Glutamatergic neuron (in vitro differentiated cells): ENCODE measurements at regions not wholly inside any gene's neighbourhood (a gene's known extent, or its start where the extent isn't known, plus 50 kb on each side); places are given as distances from the start of the nearest gene placed in this dataset.
"Not testable (repeated sequence)": the region's sequence is repeated elsewhere in the genome, so short reads cannot be mapped to it uniquely, and the experiment has no call there.

Experiments
- DNase-seq: peaks from one replicate; pipeline ENCODE4 v3.0.0; 2022
- H3K27ac Mint-ChIP-seq: one replicate; pipeline ENCODE4 v1.8.0; 2020; ENCODE audit warnings: mild to moderate bottlenecking, mixed read lengths, inconsistent platforms; ENCODE audit not compliant: unreplicated experiment
- H3K27me3 Mint-ChIP-seq: one replicate; pipeline ENCODE4 v1.8.0; 2020; ENCODE audit warnings: mild to moderate bottlenecking, moderate library complexity, mixed read lengths, inconsistent platforms; ENCODE audit not compliant: unreplicated experiment
- H3K36me3 Mint-ChIP-seq: one replicate; pipeline ENCODE4 v1.8.0; 2020; ENCODE audit warnings: mild to moderate bottlenecking, mixed read lengths, inconsistent platforms; ENCODE audit not compliant: unreplicated experiment
- H3K4me1 Mint-ChIP-seq: one replicate; pipeline ENCODE4 v1.8.0; 2020; ENCODE audit warnings: mild to moderate bottlenecking, low read depth, mixed read lengths, inconsistent platforms; ENCODE audit not compliant: unreplicated experiment
- H3K4me3 Mint-ChIP-seq: one replicate; pipeline ENCODE4 v1.8.0; 2020; ENCODE audit warnings: mild to moderate bottlenecking, mixed read lengths, inconsistent platforms; ENCODE audit not compliant: unreplicated experiment
- H3K9me3 Mint-ChIP-seq: one replicate; pipeline ENCODE4 v1.8.0; 2020; ENCODE audit warnings: mild to moderate bottlenecking, moderate library complexity, mixed read lengths, inconsistent platforms; ENCODE audit not compliant: unreplicated experiment
- TF ChIP-seq, protein P1 (sequence below): fragments of 200-600 bp; sonication (generic); IDR thresholded peaks from one replicate; pipeline ENCODE4 v1.5.0; 2021; ENCODE audit not compliant: partially characterized antibody, unreplicated experiment

DNA sequence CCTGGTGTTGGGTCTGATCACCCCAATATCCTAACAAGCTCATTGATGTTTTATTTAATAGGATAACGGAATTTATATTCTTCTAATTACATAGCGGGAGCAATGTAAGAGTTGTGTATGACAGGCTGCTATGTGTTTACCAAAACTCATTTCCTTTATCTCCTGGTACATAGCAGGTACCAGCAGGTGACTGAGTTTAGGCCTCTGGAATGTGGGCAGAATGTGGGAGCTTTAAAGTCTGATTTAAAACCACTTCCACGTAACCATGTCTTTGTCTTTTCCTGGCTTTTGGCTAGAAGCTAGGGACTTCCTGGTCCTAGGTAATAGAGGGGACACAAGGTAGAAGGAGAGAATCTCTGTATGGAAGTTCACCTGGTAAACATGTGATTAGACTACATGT is 504.6 kb upstream of the SYNCRIP start:
- peaks cover 4% of the 10 kb centered on the region for H3K27me3 Mint-ChIP-seq
- no peaks in the 10 kb centered on the region for H3K4me1 Mint-ChIP-seq
- H3K36me3 Mint-ChIP-seq = no peaks in the 10 kb centered on the region
- no peak for DNase-seq
- H3K27ac Mint-ChIP-seq = no peak overlapping the region
- no peaks in the 10 kb centered on the region for H3K9me3 Mint-ChIP-seq
- TF ChIP-seq, protein P1, sequence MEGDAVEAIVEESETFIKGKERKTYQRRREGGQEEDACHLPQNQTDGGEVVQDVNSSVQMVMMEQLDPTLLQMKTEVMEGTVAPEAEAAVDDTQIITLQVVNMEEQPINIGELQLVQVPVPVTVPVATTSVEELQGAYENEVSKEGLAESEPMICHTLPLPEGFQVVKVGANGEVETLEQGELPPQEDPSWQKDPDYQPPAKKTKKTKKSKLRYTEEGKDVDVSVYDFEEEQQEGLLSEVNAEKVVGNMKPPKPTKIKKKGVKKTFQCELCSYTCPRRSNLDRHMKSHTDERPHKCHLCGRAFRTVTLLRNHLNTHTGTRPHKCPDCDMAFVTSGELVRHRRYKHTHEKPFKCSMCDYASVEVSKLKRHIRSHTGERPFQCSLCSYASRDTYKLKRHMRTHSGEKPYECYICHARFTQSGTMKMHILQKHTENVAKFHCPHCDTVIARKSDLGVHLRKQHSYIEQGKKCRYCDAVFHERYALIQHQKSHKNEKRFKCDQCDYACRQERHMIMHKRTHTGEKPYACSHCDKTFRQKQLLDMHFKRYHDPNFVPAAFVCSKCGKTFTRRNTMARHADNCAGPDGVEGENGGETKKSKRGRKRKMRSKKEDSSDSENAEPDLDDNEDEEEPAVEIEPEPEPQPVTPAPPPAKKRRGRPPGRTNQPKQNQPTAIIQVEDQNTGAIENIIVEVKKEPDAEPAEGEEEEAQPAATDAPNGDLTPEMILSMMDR = no peak
- H3K4me3 Mint-ChIP-seq = no peak overlapping the region

DNA sequence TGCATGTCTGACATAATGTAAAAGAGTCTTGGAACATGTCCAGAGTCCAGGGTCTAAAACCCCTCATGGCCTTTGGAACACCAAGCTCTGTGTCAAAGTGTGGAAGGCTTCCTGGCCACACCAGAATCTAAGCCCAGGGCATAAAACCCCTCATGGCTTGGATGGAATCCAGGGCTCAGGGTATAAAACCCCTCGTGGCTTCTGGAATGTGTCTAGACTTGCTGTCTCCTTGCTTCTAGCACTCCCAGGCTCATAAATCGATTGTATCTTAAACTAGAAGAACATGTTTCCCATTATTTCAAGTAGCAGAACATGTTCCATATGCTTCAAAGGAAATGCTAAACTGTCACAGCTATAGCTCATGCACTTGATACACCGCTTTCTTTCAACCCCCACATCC is 504.1 kb upstream of the SYNCRIP start:
- not testable (repeated sequence) for H3K27me3 Mint-ChIP-seq, H3K4me3 Mint-ChIP-seq, H3K36me3 Mint-ChIP-seq, H3K9me3 Mint-ChIP-seq, H3K4me1 Mint-ChIP-seq, DNase-seq, H3K27ac Mint-ChIP-seq

DNA sequence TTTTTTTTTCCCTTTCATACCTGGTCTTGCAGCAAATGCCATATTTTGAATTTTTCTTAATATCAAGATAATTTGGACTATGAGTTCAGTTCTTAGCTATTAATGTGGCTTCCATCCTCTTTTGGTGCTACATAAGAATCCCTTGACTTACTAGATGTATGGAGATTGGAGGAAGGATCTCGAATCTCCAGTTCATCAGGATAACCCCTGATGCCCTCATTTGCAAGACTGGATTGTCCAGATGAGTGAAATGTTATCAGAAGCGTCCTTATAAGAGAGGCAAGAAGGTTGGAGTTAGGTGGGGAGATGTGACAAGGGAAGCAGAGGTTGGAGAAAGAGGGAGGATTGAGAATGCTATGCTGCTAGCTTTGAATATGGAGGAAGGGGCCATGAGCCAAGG is 499.6 kb upstream of the SYNCRIP start:
- Mint-ChIP-seq H3K27me3 (no peaks in the 10 kb centered on the region), H3K4me1 (no peaks in the 10 kb centered on the region), H3K9me3 (no peaks in the 10 kb centered on the region), H3K4me3 (no peak overlapping the region), H3K27ac (no peak overlapping the region), H3K36me3 (no peaks in the 10 kb centered on the region)
- no peak for DNase-seq
- TF ChIP-seq, protein P1 = no peak

DNA sequence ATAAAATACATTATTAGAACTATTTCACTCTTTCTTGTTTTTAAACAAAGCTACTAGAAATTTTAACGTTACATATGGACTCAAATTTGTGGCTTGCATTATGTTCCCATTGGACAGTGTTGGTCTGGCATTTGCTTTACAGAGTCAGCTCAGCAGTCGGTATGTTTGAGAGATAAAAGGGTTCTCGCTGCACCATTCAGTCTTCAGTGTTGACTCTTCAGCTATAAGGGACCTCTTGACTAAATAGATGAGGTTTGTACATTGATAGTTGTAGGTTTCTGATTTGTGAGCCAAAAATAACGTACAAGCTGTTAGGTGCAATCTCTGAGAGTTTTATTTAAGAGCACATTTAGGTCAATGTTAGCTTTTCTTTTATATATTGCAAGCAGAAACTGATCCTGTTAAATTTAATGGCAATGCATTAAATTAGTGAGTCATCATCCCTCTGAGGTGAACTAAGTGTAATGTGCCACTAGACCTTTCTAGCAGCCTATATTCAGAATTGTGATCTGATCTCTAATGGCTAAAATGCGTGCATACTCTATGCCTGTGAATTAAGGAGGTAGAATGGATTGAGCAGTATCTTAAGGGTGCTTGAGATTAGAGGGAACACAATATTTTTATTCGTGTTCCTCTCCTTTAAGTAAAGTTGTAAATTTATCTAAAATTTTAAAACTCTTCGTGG is 485.6 kb upstream of the SYNCRIP start:
- Mint-ChIP-seq H3K4me3 (no peak overlapping the region), H3K9me3 (no peaks in the 10 kb centered on the region), H3K27ac (no peak overlapping the region), H3K4me1 (no peaks in the 10 kb centered on the region), H3K36me3 (peaks cover 19% of the 10 kb centered on the region), H3K27me3 (peaks cover 2% of the 10 kb centered on the region)
- no peak for DNase-seq
- TF ChIP-seq, protein P1 = no peak

DNA sequence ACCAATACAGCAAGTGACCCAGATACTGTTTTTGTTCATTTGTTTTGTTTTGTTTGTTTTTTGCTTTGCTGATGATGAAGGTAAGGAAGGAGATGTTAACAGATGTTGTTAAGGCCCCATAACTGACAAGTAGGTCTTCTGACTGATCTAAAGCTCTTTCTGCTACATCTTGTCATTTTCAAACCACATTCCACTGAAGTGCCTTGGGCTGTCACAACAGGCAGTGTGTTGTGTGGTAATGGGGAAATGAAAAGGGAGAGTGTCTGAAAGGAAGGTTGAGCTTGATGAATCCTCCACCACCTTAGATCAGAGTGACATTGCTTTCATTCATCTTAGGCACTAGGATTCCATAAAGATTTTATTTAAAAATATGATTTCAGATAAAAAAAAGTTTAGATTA is 479.4 kb upstream of the SYNCRIP start:
- no peak for DNase-seq
- Mint-ChIP-seq H3K4me1 (peaks cover 8% of the 10 kb centered on the region), H3K36me3 (no peaks in the 10 kb centered on the region)

More for the DNA sequence above, 479.4 kb upstream of the SYNCRIP start:
- H3K9me3 Mint-ChIP-seq = no peaks in the 10 kb centered on the region
- TF ChIP-seq, protein P1 = no peak
- no peak overlapping the region for H3K4me3 Mint-ChIP-seq
- H3K27ac Mint-ChIP-seq = no peak overlapping the region
- H3K27me3 Mint-ChIP-seq = peaks cover 4% of the 10 kb centered on the region
